HT-29 (cell line): ENCODE measurements at regions not wholly inside any gene's neighbourhood (a gene's known extent, or its start where the extent isn't known, plus 50 kb on each side); places are given as distances from the start of the nearest gene placed in this dataset.
"Not testable (repeated sequence)": the region's sequence is repeated elsewhere in the genome, so short reads cannot be mapped to it uniquely, and the experiment has no call there.

Source experiments
- DNase-seq: peaks from one replicate; pipeline ENCODE4 v3.0.0-alpha.2; 2015; ENCODE audit warnings: low spot score

DNA sequence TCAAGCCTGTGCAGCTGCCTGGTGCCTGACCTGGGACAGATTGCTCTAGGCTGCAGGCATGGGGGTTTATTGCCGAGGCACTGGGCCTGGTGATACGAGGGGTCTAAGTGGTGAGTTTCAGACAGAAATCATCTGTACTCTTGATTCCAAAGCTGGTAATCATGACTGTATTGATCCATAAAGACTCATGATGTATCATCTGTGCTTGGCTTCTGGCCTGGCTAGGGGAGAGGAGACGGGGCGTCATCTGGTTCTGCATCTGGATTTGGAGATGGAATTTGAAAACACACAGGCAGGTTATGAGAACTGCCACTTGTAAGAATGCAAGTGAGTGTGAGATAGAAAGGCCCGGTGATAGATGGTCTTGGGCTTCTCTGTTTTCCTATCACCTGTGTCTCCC is 337.4 kb upstream of the C2CD4B start:
- no peak for DNase-seq

DNA sequence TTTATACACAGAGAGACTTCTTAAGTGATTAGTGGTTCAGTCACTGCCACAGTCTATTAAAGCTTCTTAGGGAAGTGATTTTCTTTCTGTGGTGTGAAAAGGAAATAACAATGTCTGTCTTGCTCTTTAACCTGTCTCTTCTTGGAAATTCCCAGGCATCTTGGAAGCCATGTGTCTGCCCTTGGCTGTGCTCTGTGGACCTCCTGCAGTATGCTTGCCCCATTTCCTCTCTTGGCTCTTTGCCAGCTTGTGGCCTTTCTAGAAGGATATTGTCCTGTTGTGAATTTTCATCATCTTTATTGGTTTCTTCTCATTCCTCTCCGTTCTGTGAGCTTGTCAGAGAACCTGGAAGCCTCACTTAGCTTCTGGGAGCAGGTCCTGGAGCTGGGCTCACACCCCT is 338.4 kb upstream of the C2CD4B start:
- DNase-seq: peak; percentile 2

DNA sequence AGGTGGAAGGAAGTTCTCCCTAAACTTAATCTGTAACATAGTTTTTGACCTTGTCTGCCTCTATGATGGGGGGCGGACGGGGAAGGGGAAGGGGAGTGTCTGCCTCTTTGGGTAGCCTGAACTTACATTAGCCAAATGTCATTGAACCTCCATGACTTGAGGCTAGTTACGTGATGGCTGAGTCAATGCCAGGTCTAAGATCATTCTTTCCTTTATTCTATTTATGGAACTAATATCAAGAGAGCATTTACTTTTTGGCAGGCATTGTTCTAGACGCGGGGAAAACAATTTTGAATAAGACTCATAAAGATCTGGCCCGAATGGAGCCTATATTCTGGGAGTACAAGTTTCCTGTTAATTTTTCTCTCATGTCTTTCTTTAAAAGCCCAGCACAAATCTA is 340.7 kb upstream of the C2CD4B start:
- DNase-seq: no peak

DNA sequence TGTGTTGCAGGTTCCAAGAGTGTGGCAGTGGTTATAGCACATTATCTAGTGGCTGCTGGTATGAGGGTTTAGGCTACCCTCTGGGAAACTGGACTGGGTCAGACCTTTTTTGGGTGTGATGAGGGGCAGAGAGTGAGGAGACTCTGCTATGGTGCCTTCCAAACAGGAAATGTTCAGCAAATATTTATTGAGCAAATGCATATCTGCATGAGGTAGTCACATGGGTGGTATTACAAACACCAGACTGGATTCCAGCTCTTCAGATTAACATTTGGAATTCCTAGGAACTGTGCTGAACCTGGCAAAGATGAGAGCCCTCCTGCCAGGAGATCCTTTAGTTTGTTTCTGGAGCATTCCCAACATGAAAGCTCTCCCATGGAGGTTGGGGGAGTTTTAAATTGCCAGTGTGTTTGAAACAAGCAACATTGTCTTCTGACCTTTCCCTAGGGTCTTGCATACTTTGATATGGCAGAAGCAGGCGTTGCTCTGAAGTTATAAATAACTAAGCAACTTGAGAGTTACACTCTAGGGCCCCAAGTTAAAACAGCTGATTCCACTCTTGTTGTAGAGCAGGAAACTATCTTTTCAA is 341.2 kb upstream of the C2CD4B start:
- no peak for DNase-seq

DNA sequence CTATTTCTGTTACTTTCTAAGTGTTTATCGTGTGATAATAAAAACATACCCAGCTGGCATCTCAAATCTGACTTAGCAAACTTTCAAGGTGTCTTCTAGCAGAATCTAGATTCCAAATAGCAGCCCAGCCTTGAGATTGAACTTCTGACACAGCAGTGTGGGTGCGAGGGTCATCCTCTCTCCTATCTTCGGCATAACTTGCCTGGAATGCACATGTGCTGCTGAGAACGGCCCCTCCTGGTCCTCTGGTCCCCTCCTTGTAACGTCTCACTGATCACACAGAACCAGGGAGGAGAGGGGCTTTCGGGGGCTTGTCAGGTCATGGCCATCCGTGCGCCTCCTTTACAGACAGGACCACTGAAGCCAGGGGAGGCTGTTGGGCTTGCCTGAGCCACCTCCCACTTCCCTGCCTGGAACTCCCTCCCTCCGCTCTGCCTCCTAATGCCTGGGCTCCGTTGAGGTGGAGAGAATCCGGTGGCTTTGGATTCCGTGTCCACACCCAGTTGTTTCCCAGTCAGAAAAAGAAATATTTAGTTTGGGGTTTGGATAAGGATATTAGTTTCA is 344.4 kb upstream of the C2CD4B start:
- DNase-seq: no peak

DNA sequence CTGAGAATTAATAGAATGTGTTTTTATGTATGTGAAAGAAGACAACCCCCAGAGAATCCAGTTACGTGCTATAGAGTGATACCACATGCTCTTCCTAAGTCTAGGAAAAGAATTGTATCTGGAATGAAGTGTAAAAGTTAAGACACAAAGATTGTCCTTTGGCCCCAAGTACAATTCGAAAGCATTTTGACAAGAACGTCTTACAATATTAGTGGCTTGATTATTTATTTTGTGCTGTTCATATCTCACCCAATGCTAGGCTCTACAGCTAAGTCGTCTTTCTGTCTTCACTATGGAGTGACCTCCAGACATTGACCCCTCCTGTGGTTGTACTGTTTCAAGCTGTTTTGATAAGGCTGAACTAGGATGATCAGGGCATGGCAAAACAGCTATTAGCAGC is 345.7 kb upstream of the C2CD4B start:
- DNase-seq: no peak

DNA sequence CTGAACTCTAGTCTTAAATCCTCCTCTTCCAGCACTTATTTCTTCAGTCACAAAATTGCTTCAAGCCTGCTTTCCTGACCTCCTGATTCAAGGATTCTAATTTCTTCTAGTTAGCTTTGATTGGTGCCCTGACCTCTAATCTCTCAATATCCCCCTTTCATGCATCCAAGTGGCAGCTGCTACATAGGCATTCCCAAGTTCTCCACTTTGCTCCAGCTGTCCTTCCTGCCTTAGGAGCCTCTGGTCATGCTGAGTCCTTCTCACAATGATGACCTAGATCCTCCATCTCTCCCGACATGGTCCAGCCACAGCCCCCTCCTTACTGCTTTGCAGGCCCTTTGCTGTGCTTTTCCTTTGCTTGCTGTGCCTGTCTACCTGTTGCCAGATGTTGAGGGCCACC is 347.8 kb upstream of the C2CD4B start:
- DNase-seq: no peak

DNA sequence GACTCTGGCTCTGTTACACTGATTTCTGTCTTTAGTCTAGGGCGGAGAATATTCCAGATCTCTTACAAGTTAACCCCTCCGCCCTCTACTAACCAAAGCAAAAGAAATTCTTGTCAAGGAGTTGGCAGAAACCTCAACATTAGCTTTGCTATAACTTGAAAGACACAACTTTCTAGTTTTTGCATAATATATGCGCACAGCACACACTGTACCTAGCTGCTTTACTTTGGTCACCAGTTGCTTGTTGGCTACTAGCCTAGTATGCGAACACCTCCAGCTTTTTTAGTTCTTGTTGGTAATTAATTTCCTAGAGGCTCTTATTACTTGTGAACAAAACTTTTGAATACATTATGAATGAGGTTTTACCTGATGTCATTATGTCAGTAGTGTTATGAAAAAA is 348.8 kb upstream of the C2CD4B start:
- DNase-seq: no peak

DNA sequence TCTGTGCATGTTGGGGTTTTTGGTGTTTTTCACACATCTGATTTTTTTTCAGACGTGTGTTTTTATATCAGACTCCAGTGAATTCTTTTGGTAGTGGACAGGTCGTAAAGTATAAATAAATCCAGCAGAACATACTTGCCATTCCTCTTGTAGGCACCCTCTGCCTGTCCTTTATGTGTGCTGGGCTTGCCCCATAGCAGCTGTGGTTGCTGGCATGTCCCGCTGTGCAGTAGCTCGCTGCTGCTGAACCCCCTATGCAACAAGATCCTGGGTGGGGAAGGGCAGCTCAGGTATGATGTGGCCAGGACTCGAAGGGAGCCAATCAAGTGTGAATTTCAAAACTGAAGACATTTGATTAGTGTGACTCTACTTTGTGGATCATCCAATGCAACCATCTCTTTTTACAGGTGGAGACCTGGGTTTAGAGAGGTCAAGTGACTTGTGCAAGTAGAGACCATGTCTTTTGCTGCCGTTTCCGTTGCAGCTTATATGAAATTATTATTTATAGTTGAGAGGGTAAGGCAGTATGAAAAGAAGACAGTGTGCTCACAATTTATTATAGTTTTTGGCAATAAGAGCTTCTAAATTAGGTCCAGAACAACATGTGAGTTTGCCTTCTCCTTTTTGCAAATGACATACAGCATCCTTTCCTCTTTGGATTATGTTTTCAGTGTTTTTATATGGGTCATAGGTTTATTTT is 350.8 kb upstream of the C2CD4B start:
- no peak for DNase-seq

DNA sequence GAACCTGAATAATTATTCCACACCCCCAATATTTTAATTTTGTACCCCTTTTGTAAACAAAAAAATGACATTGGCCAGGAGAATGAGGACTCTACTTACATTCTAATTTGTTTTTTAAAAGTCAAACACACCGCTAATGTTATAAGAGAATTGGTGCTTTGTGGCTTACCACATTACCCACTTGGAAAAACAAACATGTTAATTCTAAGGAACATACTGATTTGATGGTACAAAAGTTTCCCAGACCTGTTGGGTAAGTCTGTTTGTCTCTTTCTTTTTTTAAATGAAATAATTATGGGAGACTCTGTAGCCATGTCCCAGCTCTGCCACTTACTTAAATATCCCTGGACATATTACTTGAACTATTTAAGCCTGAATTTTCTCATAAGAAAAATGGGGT is 352.5 kb upstream of the C2CD4B start:
- DNase-seq: no peak

DNA sequence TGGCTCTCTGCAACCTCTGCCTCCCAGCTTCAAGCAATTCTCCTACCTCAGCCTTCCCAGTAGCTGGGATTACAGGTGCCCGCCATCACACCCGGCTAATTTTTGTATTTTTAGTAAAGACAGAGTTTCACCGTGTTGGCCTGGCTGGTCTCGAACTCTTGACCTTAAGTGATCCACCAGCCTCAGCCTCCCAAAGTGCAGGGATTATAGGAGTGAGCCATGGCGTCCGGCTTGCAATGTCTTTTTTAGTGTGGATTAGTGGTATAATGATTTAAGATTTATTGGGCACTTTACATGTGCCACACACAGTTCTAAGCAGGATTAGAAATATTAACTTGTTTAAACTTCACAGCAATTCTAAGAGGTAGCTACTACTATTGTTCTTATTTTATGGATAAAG is 353.6 kb upstream of the C2CD4B start:
- not testable (repeated sequence) for DNase-seq

DNA sequence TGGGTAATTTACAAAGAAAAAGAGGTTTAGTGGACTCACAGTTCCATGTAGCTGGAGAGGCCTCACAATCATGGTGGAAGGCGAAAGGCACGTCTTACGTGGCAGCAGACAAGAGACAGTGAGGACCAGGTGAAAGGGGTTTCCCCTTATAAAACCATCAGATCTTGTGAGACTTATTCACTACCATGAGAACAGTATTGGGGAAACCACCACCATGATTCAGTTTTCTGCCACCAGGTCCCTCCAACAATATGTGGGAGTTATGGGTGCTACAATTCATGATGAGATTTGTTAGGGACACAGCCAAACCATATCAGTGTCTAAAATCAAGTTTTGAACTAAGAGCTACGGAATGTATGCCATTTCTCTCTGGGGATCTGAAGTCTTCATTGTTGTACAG is 354.8 kb upstream of the C2CD4B start:
- no peak for DNase-seq

DNA sequence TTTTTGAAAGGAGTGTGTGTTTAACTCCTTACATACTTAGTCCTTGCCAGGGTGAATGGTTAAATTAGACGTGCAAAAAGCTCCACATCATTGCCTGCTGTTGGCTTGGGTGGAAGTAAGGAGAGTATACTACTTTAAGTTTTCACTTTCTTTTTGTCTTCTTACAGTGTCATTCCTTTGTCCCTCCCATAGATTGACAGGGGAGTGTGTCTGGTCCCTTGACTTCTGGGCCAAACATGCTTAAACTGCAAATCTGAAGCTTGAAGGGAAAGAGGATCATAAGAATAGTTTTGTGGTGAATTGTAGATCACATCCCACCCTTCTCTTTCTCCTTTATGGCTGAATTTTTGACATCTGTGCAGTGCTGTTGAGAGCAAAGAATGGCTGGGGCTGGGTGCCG is 355.8 kb upstream of the C2CD4B start:
- no peak for DNase-seq

DNA sequence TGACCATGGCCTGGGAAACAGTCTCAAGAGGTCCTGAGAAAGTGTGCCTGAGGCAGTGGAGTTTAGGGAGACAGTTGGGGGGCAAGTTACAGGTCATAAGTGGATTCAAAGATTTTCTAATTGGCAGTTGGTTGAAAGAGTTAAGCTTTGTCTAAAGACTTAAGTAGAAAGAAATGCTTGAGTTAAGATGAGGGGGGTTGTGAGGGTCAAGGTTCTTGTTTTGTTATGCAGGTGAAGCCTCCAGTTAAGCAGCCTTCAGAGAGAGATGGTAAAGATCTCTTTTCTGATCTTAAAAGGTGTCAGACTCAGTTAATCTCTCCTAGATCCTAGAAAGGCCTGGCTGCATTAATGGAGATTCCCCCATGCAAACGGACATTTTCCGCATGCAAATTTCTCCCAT is 356.3 kb upstream of the C2CD4B start:
- no peak for DNase-seq

DNA sequence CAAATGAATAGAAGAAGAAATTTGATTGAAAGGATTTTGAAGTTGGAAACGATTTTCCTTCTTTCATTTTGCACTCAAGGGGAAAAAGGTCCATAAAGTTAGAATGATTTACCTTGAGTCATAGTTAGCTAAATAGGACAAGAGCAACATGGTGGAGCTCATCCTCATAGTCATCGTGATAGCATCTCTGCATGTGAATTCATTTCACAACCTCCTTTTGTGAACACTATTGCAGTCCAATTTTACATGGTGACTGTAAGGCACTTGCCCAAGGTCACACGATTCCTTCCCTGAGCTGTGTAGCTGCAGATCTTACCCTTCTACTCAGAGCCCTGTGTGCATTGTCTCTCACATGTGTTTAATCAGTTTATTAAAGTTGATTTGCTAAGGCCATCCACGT is 359.8 kb upstream of the C2CD4B start:
- DNase-seq: no peak

DNA sequence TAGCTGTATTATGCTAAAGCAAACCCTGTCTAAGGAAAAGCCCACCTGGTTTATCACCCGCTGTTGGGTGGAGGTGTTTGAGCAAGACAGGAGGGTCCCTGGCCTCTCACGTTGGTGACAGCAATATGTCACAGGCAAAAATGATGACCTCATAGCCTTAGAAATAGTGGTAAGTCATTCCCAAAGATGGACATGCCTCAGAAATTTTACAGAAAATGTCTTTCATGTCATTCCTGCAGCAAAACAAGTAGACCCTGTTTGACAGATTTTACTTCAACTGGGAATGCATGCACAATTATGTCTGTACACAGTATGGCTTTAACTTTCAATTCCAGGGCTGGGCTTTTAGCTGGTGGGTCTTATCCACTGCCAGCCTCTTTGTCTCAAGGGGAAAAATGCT is 362.3 kb upstream of the C2CD4B start:
- no peak for DNase-seq

DNA sequence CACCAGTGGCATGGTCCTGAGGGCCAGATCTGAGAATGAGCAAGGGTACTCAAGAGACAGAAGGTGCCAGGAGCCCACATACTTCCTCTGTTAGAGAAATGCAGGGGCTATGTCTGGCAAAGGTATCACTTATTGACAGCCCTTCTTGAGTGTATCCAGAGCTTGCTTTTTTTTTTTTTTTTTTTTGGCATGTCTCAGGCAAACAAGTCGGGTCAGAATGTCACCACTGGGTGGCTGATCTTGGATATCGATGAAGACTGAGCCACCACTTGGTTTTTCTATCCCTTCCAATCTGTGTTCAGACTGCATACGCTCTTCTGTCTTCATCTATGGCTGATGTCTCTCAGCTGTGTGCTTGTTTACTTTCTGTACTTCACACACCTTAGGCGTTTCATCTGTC is 363.4 kb upstream of the C2CD4B start:
- peak; percentile 9 for DNase-seq

DNA sequence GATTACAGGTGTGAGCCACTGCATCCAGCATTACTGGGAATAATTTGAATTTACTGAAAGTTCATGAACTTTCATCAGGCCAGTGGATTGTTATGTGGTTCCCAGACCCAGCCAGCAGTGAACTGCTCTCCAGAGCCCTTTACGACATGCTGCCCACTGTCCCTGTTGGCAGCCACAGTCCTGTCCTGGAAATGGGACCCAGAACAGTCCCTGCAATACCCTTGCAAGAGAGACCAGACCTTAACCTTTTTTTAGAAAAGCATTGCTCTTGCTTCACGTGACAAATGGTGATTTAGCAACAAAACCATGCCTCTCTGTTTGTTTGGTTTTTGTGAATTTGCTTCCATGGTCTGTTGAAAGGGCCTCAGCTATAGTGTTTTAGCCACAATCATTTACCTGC is 367.3 kb upstream of the C2CD4B start:
- no peak for DNase-seq

DNA sequence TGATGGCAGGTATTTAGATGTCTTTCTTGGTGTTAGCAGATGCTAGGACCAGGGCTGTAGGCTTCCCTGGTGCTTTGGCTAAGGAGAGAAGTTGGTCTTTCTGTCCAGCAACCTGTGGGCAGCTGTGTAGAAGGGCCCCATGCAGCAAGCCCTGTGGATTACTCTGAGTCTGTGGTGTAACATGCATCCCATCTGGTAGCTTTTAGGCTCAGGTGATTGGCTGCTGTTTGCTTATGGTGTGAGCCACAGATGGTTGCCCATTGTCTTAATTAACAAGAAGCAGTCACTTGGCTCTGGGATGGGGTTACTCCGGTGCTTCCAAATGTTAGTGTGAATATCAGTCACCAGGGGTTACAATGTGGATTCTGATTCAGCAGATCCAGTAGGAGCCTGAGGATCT is 368.6 kb upstream of the C2CD4B start:
- DNase-seq: no peak

DNA sequence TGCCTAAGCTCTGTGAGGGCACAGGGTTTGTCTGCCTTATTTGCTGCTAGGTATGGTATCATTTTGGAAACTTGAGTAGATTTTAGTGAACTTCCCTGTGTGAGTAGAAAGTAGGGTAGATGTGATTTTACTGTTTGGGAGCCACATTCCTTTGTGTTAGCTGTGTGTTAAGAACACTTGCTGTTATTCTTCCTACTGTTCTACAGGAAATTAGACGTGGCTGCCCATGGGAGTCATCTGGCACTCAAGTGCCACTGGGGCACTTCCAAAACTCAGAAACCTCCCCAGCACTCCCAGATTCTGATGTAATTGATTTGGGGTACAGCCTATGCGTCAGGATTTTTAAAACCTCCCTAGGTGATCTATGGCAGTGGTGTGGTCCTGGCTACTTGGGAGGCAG is 369.9 kb upstream of the C2CD4B start:
- DNase-seq: no peak

DNA sequence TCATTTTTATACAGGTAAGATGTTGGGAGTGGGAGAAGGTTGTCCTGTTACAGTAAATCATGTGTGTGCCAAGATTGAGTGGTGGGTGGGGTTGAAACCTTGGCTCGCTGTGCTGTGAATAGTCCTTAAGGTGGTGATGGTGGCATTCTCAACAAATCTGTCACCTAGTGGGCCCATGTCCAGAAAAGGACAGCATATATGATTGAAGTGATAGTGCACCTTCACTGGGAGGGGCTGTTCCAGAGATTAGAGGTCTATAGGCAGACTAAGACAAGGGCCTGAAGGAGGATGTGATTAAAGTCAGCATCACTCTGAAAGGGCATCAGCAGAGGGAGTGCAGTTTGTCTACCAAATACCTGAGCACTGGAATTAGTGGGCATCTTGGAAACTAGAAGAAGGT is 374.2 kb upstream of the C2CD4B start:
- no peak for DNase-seq

DNA sequence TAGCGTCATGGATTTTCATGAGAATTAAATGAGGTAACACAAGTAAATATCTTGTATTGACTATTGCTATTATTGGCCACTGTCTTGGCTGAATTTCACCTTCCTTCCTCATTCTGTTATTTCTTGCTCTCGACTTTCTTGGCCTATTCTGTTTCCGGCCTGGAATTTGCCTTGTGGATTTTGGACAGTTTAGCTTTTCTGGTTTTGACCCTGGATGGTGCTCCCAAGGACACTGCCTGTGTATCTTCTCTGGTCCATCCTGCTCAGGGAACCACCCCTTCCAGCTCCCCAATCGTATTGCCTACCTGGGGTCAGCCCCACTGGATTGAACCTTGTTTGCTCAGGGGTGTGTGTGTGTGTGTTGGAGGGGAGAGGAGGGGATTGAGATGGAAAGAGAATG is 376.2 kb upstream of the C2CD4B start:
- no peak for DNase-seq

DNA sequence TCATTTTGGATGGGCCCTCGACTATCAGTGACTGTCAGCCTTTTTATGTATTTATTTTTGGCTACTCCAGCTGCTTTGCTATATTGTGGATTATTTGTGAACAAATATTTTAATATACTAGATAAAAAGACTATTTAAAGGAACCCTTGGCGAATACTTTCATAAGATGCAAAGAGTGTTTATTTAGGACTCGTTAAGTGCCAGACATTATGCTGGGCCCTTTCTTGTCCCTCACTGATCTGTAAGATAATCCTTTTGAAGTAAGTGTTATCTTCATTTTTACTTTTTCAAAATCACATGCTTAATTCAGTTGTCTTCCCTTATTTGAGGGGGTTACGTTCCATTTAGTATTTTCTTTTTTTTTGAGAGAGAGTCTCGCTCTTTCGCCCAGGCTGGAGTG is 376.8 kb upstream of the C2CD4B start:
- DNase-seq: no peak

DNA sequence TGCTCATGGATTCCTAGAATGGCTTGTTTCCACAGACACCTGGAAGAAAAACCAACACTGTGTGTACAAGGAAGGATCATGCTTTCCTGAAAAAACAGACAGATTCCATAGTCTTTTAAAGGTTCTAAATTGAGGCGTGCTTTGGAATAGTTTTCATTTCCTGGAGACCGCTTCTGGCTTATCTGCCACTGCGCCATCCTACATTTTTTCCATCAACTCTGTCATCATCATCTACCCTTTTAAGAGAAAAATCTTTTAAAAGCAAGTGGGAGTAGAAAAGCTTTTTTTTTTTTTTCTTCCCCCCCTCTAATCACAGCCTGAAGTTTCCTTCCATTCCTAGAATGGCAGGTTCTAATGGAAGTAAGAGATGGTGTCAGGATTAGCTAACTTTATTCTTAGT is 379.4 kb upstream of the C2CD4B start:
- DNase-seq: no peak
